IMR-90 (cell line): ENCODE measurements at regions not wholly inside any gene's neighbourhood (a gene's known extent, or its start where the extent isn't known, plus 50 kb on each side); places are given as distances from the start of the nearest gene placed in this dataset.

Experiments
- ATAC-seq: fragments of 200-7000 bp; cut with Tn5 transposase; 2 replicates; pipeline ENCODE4 v1.9.1; 2020; ENCODE audit warnings: low read depth, mild to moderate bottlenecking, moderate library complexity
- BruUV-seq: library from RNA; stranded (reverse); fragments of 400-500 nt; replicated peaks from 2 replicates; lab custom pipeline; 2021; lab: Mats Ljungman, UMichigan
- CTCF ChIA-PET: fragments of 300-600 bp; formaldehyde crosslinking; extraction: SDS; loops from one replicate; lab custom pipeline; 2021; ENCODE audit warnings: antibody characterized with exemption; lab: Yijun Ruan, JAX
- POLR2A ChIA-PET: fragments of 300-600 bp; sonication (Branson Sonifier 250); formaldehyde crosslinking; loops from one replicate; lab custom pipeline; 2022; ENCODE audit warnings: antibody characterized with exemption; ENCODE audit not compliant: unreplicated experiment; lab: Charles Lee
- DNase-seq: peaks from one replicate; pipeline ENCODE4 v3.0.0; 2013
- H2AFZ ChIP-seq: replicated peaks from 2 replicates; pipeline ENCODE3; 2013; ENCODE audit warnings: low read length, mild to moderate bottlenecking; ENCODE audit not compliant: poor library complexity
- H2AK5ac ChIP-seq: 2 replicates; pipeline ENCODE4 v1.6.1; 2013; ENCODE audit warnings: low read depth, low read length, inconsistent platforms
- H2AK9ac ChIP-seq: replicated peaks from 2 replicates; pipeline ENCODE3; 2013; ENCODE audit warnings: mild to moderate bottlenecking, low read depth, low read length, moderate library complexity; ENCODE audit not compliant: poor library complexity
- H2BK120ac ChIP-seq: 2 replicates; pipeline ENCODE4 v1.6.1; 2013; ENCODE audit warnings: low read depth, low read length, inconsistent platforms
- H2BK15ac ChIP-seq: 3 replicates; pipeline ENCODE4 v1.6.1; 2013; ENCODE audit warnings: low read depth, low read length, inconsistent platforms
- H2BK20ac ChIP-seq: 2 replicates; pipeline ENCODE4 v1.6.1; 2013; ENCODE audit warnings: low read depth, mild to moderate bottlenecking, inconsistent platforms, low read length, moderate library complexity
- H2BK5ac ChIP-seq: 2 replicates; pipeline ENCODE4 v1.6.1; 2013; ENCODE audit warnings: mild to moderate bottlenecking, low read depth, low read length, inconsistent platforms; ENCODE audit not compliant: poor library complexity, severe bottlenecking
- H3K14ac ChIP-seq: replicated peaks from 2 replicates; pipeline ENCODE4 v1.6.1; 2013; ENCODE audit warnings: low read depth, low read length, inconsistent platforms
- H3K18ac ChIP-seq: 2 replicates; pipeline ENCODE4 v1.6.1; 2013; ENCODE audit warnings: low read depth, low read length, control low read depth
- H3K23ac ChIP-seq: 2 replicates; pipeline ENCODE4 v1.6.1; 2013; ENCODE audit warnings: low read depth, low read length, inconsistent platforms
- H3K27ac ChIP-seq: 2 replicates; pipeline ENCODE4 v1.5.1; 2013; ENCODE audit warnings: mild to moderate bottlenecking, control low read depth, low read length; ENCODE audit not compliant: insufficient read depth
- H3K27me3 ChIP-seq: 2 replicates; pipeline ENCODE4 v1.6.1; 2013; ENCODE audit warnings: low read length; ENCODE audit not compliant: control insufficient read depth, insufficient read depth
- H3K36me3 ChIP-seq: 2 replicates; pipeline ENCODE4 v1.6.1; 2013; ENCODE audit warnings: low read length, mixed read lengths; ENCODE audit not compliant: control insufficient read depth, insufficient read depth
- H3K4ac ChIP-seq: 2 replicates; pipeline ENCODE4 v1.6.1; 2013; ENCODE audit warnings: low read depth, low read length, inconsistent platforms
- H3K4me1 ChIP-seq: 2 replicates; pipeline ENCODE4 v1.6.1; 2013; ENCODE audit warnings: low read length, mixed read lengths; ENCODE audit not compliant: control insufficient read depth, insufficient read depth
- H3K4me2 ChIP-seq: 2 replicates; pipeline ENCODE4 v1.6.1; 2013; ENCODE audit warnings: low read depth, mild to moderate bottlenecking, control low read depth, low read length, moderate library complexity
- H3K4me3 ChIP-seq: 2 replicates; pipeline ENCODE4 v1.5.1; 2013; ENCODE audit warnings: low read depth, mild to moderate bottlenecking, control low read depth, low read length, moderate library complexity; ENCODE audit not compliant: insufficient read depth
- H3K56ac ChIP-seq: 2 replicates; pipeline ENCODE4 v1.6.1; 2013; ENCODE audit warnings: low read length, inconsistent platforms; ENCODE audit not compliant: insufficient read depth; ENCODE audit errors: extremely low read depth
- H3K79me1 ChIP-seq, 2 experiments: 2 replicates each; pipeline ENCODE4 v1.6.1; 2013; ENCODE audit warnings: low read length in 2 of 2, inconsistent platforms in 1 of 2, low read depth in 1 of 2
- H3K9ac ChIP-seq: 2 replicates; pipeline ENCODE4 v1.6.1; 2013; ENCODE audit warnings: low read depth, low read length, control low read depth
- H3K9me1 ChIP-seq: 2 replicates; pipeline ENCODE4 v1.6.1; 2013; ENCODE audit warnings: low read length, inconsistent platforms; ENCODE audit not compliant: insufficient read depth
- H3K9me3 ChIP-seq: 2 replicates; pipeline ENCODE4 v1.6.1; 2013; ENCODE audit warnings: low read length; ENCODE audit not compliant: control insufficient read depth, insufficient read depth
- H4K20me1 ChIP-seq: 2 replicates; pipeline ENCODE4 v1.6.1; 2013; ENCODE audit warnings: low read length, inconsistent platforms; ENCODE audit not compliant: insufficient read depth
- H4K5ac ChIP-seq: 2 replicates; pipeline ENCODE4 v1.6.1; 2013; ENCODE audit warnings: mild to moderate bottlenecking, low read depth, low read length, control low read depth
- H4K8ac ChIP-seq, 2 experiments: 2 replicates each; pipeline ENCODE4 v1.6.1; 2013; ENCODE audit warnings: low read depth in 2 of 2, low read length in 2 of 2, control low read depth in 1 of 2, inconsistent platforms in 1 of 2
- H4K91ac ChIP-seq: 2 replicates; pipeline ENCODE4 v1.6.1; 2013; ENCODE audit warnings: low read depth, low read length, inconsistent platforms; ENCODE audit not compliant: insufficient read depth
- BHLHE40 ChIP-seq: fragments of 150-350 bp; IDR thresholded peaks from 2 replicates; pipeline ENCODE4 v1.6.1; 2016; ENCODE audit warnings: mild to moderate bottlenecking, low read depth, low read length
- CEBPB ChIP-seq: IDR thresholded peaks from 2 replicates; pipeline ENCODE4 v1.6.1; 2012; ENCODE audit warnings: low read depth, low read length, improper control_type of control experiment
- CHD1 ChIP-seq: IDR thresholded peaks from 2 replicates; pipeline ENCODE4 v1.6.1; 2012; ENCODE audit warnings: low read depth, low read length, improper control_type of control experiment
- ELK1 ChIP-seq: fragments of 150-350 bp; IDR thresholded peaks from 2 replicates; pipeline ENCODE4 v1.6.1; 2016; ENCODE audit warnings: low read depth, mild to moderate bottlenecking, low read length, moderate library complexity, borderline replicate concordance
- FOS ChIP-seq: fragments of 150-350 bp; IDR thresholded peaks from 2 replicates; pipeline ENCODE4 v1.6.1; 2016; ENCODE audit warnings: low read depth, low read length
- MAFK ChIP-seq: IDR thresholded peaks from 2 replicates; pipeline ENCODE4 v1.6.1; 2012; ENCODE audit warnings: low read depth, low read length, improper control_type of control experiment
- MAZ ChIP-seq: IDR thresholded peaks from 2 replicates; pipeline ENCODE4 v1.6.1; 2012; ENCODE audit warnings: low read depth, mild to moderate bottlenecking, low read length, improper control_type of control experiment, moderate library complexity, borderline replicate concordance
- MXI1 ChIP-seq: IDR thresholded peaks from 2 replicates; pipeline ENCODE4 v1.6.1; 2012; ENCODE audit warnings: low read depth, mild to moderate bottlenecking, low read length, moderate library complexity, borderline replicate concordance
- NFE2L2 ChIP-seq: fragments of 150-350 bp; IDR thresholded peaks from 2 replicates; pipeline ENCODE4 v1.6.1; 2016; ENCODE audit warnings: low read depth, mild to moderate bottlenecking, low read length
- POLR2A ChIP-seq: IDR thresholded peaks from 2 replicates; pipeline ENCODE4 v1.6.1; 2012; ENCODE audit warnings: mild to moderate bottlenecking, low read depth, low read length
- RAD21 ChIP-seq: IDR thresholded peaks from 2 replicates; pipeline ENCODE4 v1.6.1; 2012; ENCODE audit warnings: low read length, improper control_type of control experiment
- RCOR1 ChIP-seq: IDR thresholded peaks from 2 replicates; pipeline ENCODE4 v1.6.1; 2012; ENCODE audit warnings: mild to moderate bottlenecking, low read length, improper control_type of control experiment; ENCODE audit not compliant: insufficient replicate concordance
- RFX5 ChIP-seq: IDR thresholded peaks from 2 replicates; pipeline ENCODE4 v1.8.0; 2012; ENCODE audit warnings: low read depth, mild to moderate bottlenecking, low read length, moderate library complexity
- SMC3 ChIP-seq: fragments of 150-350 bp; IDR thresholded peaks from 2 replicates; pipeline ENCODE4 v1.6.1; 2016; ENCODE audit warnings: low read depth, mild to moderate bottlenecking, antibody characterized with exemption, low read length, moderate library complexity
- WGBS, 2 experiments: methylation state at CpG; one replicate each; pipeline versions ENCODE4 v1.1.5 to v1.1.7; 2013; ENCODE audit warnings: missing lambda C conversion rate in 2 of 2; ENCODE audit not compliant: insufficient read length in 1 of 2; ENCODE audit errors: extremely low coverage in 2 of 2; 5-methylcytosine and 5-hydroxymethylcytosine counted together
- dilution Hi-C: fragments of 300-500 bp; cut with HindIII; formaldehyde crosslinking; loops from one replicate; pipeline ENCODE4 v1.14.3; 2018; ENCODE audit warnings: low sequenced_read_pairs; ENCODE audit not compliant: unreplicated experiment
- in situ Hi-C: fragments of 300-500 bp; cut with MboI; formaldehyde crosslinking; loops from 3 replicates; pipeline ENCODE4 v1.14.3; 2019; ENCODE audit warnings: low sequenced_read_pairs, inconsistent platforms, mixed read lengths
- intact Hi-C: fragments of 100-400 bp; cut with micrococcal nuclease; formaldehyde crosslinking; loops from 2 replicates; pipeline ENCODE4 v1.10.0; 2022
- TF ChIP-seq, protein P1 (sequence below): conservative IDR thresholded peaks from 2 replicates; pipeline ENCODE4 v1.5.1; 2012; ENCODE audit warnings: mild to moderate bottlenecking, low read depth, low read length, improper control_type of control experiment
- TF ChIP-seq, protein P2 (sequence below): fragments of 150-350 bp; IDR thresholded peaks from 2 replicates; pipeline ENCODE4 v1.6.1; 2017; ENCODE audit warnings: mild to moderate bottlenecking, antibody characterized with exemption, low read length, low read depth

- Histone ChIP-seq H4K20me1 (no peaks in the 10 kb centered on the region), H3K4me3 (no peak overlapping the region), H4K5ac (no peak overlapping the region), H3K23ac (no peak overlapping the region), H3K4ac (no peak overlapping the region), H2BK20ac (no peak overlapping the region), H3K27me3 (no peaks in the 10 kb centered on the region), H2AFZ (no peak overlapping the region), H3K79me1 (no peaks in the 10 kb centered on the region), H2BK15ac (no peak overlapping the region), H3K56ac (no peak overlapping the region), H2AK9ac (no peak overlapping the region), H3K18ac (no peak overlapping the region), H3K36me3 (no peaks in the 10 kb centered on the region; the same call in 1 of the 2 replicates), H3K9ac (no peak overlapping the region), H4K8ac (no peak overlapping the region), H3K27ac (no peak overlapping the region), H3K9me3 (no peaks in the 10 kb centered on the region), H2BK5ac (no peak overlapping the region), H3K4me2 (no peak overlapping the region), H2AK5ac (no peak overlapping the region), H3K4me1 (no peaks in the 10 kb centered on the region), H3K9me1 (no peaks in the 10 kb centered on the region), H2BK120ac (no peak overlapping the region), H3K14ac (no peak overlapping the region), H4K91ac (no peak overlapping the region)
- no peak for ATAC-seq
- in situ Hi-C loops: no loop called here
- ChIA-PET POLR2A (no interaction called here), CTCF (no interaction called here)
- TF ChIP-seq ELK1 (no peak), POLR2A (no peak), CHD1 (no peak), CEBPB (no peak), FOS (no peak), BHLHE40 (no peak), SMC3 (no peak), MXI1 (no peak), RFX5 (no peak), RAD21 (no peak), MAZ (no peak), RCOR1 (no peak), MAFK (no peak), NFE2L2 (no peak)
- TF ChIP-seq, protein P1, sequence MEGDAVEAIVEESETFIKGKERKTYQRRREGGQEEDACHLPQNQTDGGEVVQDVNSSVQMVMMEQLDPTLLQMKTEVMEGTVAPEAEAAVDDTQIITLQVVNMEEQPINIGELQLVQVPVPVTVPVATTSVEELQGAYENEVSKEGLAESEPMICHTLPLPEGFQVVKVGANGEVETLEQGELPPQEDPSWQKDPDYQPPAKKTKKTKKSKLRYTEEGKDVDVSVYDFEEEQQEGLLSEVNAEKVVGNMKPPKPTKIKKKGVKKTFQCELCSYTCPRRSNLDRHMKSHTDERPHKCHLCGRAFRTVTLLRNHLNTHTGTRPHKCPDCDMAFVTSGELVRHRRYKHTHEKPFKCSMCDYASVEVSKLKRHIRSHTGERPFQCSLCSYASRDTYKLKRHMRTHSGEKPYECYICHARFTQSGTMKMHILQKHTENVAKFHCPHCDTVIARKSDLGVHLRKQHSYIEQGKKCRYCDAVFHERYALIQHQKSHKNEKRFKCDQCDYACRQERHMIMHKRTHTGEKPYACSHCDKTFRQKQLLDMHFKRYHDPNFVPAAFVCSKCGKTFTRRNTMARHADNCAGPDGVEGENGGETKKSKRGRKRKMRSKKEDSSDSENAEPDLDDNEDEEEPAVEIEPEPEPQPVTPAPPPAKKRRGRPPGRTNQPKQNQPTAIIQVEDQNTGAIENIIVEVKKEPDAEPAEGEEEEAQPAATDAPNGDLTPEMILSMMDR: no peak
- TF ChIP-seq, protein P2, sequence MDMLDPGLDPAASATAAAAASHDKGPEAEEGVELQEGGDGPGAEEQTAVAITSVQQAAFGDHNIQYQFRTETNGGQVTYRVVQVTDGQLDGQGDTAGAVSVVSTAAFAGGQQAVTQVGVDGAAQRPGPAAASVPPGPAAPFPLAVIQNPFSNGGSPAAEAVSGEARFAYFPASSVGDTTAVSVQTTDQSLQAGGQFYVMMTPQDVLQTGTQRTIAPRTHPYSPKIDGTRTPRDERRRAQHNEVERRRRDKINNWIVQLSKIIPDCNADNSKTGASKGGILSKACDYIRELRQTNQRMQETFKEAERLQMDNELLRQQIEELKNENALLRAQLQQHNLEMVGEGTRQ: no peak
- BruUV-seq: no TSS peak
- dilution Hi-C loops: no loop called here
- WGBS, 2 experiments: no CpG with 5 or more reads among the region's 2 CpGs
- no peak for DNase-seq
- intact Hi-C loops: no loop called here
Observed at GRCh38 chr4:30815685-30816084, 95.5 kb downstream of the PCDH7 start.
